MG63 (cell line): ENCODE measurements at regions not wholly inside any gene's neighbourhood (a gene's known extent, or its start where the extent isn't known, plus 50 kb on each side); places are given as distances from the start of the nearest gene placed in this dataset.
"Not testable (repeated sequence)": the region's sequence is repeated elsewhere in the genome, so short reads cannot be mapped to it uniquely, and the experiment has no call there.

Experiments
- DNase-seq: peaks from one replicate; pipeline ENCODE4 v3.0.0-alpha.2; 2020
- H3K27me3 ChIP-seq: fragments of 250-450 bp; sonication (Bioruptor Pico); 2 replicates; pipeline ENCODE4 v1.5.1; 2020; ENCODE audit warnings: mild to moderate bottlenecking, moderate library complexity
- H3K36me3 ChIP-seq: fragments of 250-450 bp; sonication (Bioruptor Pico); 2 replicates; pipeline ENCODE4 v1.5.1; 2020; ENCODE audit warnings: mild to moderate bottlenecking, moderate library complexity
- H3K4me3 ChIP-seq: fragments of 250-450 bp; sonication (Bioruptor Pico); 2 replicates; pipeline ENCODE4 v1.5.1; 2020; ENCODE audit warnings: mild to moderate bottlenecking, moderate library complexity
- H3K9me3 ChIP-seq: fragments of 250-450 bp; sonication (Bioruptor Pico); 2 replicates; pipeline ENCODE4 v1.5.1; 2020; ENCODE audit warnings: mild to moderate bottlenecking, moderate library complexity

GRCh38 chr4:27111627-27112026 lies 251.0 kb downstream of the STIM2 start:
- Histone ChIP-seq H3K4me3 (no peak overlapping the region), H3K36me3 (no peaks in the 10 kb centered on the region), H3K9me3 (no peaks in the 10 kb centered on the region), H3K27me3 (no peaks in the 10 kb centered on the region)
- DNase-seq = no peak

- H3K27me3 ChIP-seq = no peaks in the 10 kb centered on the region
- DNase-seq = no peak
- H3K36me3 ChIP-seq = no peaks in the 10 kb centered on the region
- no peaks in the 10 kb centered on the region for H3K9me3 ChIP-seq
- no peak overlapping the region for H3K4me3 ChIP-seq
Observed at GRCh38 chr4:27112587-27112986, 251.9 kb downstream of the STIM2 start.

GRCh38 chr4:27115221-27115620 lies 254.6 kb downstream of the STIM2 start:
- no peak for DNase-seq
- no peak overlapping the region for H3K4me3 ChIP-seq
- no peaks in the 10 kb centered on the region for H3K9me3 ChIP-seq
- H3K27me3 ChIP-seq = no peaks in the 10 kb centered on the region
- no peaks in the 10 kb centered on the region for H3K36me3 ChIP-seq

GRCh38 chr4:27117453-27117852 lies 256.8 kb downstream of the STIM2 start:
- no peak for DNase-seq
- Histone ChIP-seq H3K27me3 (no peaks in the 10 kb centered on the region), H3K9me3 (no peaks in the 10 kb centered on the region), H3K36me3 (no peaks in the 10 kb centered on the region), H3K4me3 (no peak overlapping the region)

GRCh38 chr4:27119239-27119638 lies 258.6 kb downstream of the STIM2 start:
- no peaks in the 10 kb centered on the region for H3K9me3 ChIP-seq
- no peaks in the 10 kb centered on the region for H3K27me3 ChIP-seq
- no peak overlapping the region for H3K4me3 ChIP-seq
- DNase-seq = no peak
- no peaks in the 10 kb centered on the region for H3K36me3 ChIP-seq

- H3K9me3 ChIP-seq = no peaks in the 10 kb centered on the region
- H3K36me3 ChIP-seq = no peaks in the 10 kb centered on the region
- no peaks in the 10 kb centered on the region for H3K27me3 ChIP-seq
- H3K4me3 ChIP-seq = no peak overlapping the region
- no peak for DNase-seq
Observed at GRCh38 chr4:27121830-27122229, 261.2 kb downstream of the STIM2 start.

GRCh38 chr4:27123123-27123768 lies 262.6 kb downstream of the STIM2 start:
- DNase-seq = no peak
- H3K9me3 ChIP-seq = no peaks in the 10 kb centered on the region
- H3K4me3 ChIP-seq = no peak overlapping the region
- H3K36me3 ChIP-seq = no peaks in the 10 kb centered on the region
- no peaks in the 10 kb centered on the region for H3K27me3 ChIP-seq

- DNase-seq = no peak
- H3K36me3 ChIP-seq = no peaks in the 10 kb centered on the region
- no peaks in the 10 kb centered on the region for H3K9me3 ChIP-seq
- no peak overlapping the region for H3K4me3 ChIP-seq
- no peaks in the 10 kb centered on the region for H3K27me3 ChIP-seq
Observed at GRCh38 chr4:27123769-27124124, 263.1 kb downstream of the STIM2 start.

- not testable (repeated sequence) for H3K4me3 ChIP-seq, H3K27me3 ChIP-seq, H3K9me3 ChIP-seq, DNase-seq, H3K36me3 ChIP-seq
Observed at GRCh38 chr4:27126895-27127294, 266.3 kb downstream of the STIM2 start.

GRCh38 chr4:27128443-27128842 lies 267.8 kb downstream of the STIM2 start:
- H3K27me3 ChIP-seq = no peaks in the 10 kb centered on the region
- H3K36me3 ChIP-seq = no peaks in the 10 kb centered on the region
- no peak overlapping the region for H3K4me3 ChIP-seq
- H3K9me3 ChIP-seq = no peaks in the 10 kb centered on the region
- DNase-seq = no peak

GRCh38 chr4:27129871-27130366 lies 269.3 kb downstream of the STIM2 start:
- no peak overlapping the region for H3K4me3 ChIP-seq
- no peaks in the 10 kb centered on the region for H3K36me3 ChIP-seq
- no peaks in the 10 kb centered on the region for H3K27me3 ChIP-seq
- no peak for DNase-seq
- no peaks in the 10 kb centered on the region for H3K9me3 ChIP-seq

GRCh38 chr4:27132497-27132896 lies 271.9 kb downstream of the STIM2 start:
- DNase-seq = no peak
- no peak overlapping the region for H3K4me3 ChIP-seq
- no peaks in the 10 kb centered on the region for H3K9me3 ChIP-seq
- no peaks in the 10 kb centered on the region for H3K36me3 ChIP-seq
- no peaks in the 10 kb centered on the region for H3K27me3 ChIP-seq

GRCh38 chr4:27140486-27140885 lies 279.8 kb downstream of the STIM2 start:
- DNase-seq = no peak
- H3K4me3 ChIP-seq = no peak overlapping the region
- no peaks in the 10 kb centered on the region for H3K27me3 ChIP-seq
- H3K36me3 ChIP-seq = no peaks in the 10 kb centered on the region
- H3K9me3 ChIP-seq = no peaks in the 10 kb centered on the region

GRCh38 chr4:27141530-27141929 lies 280.9 kb downstream of the STIM2 start:
- no peaks in the 10 kb centered on the region for H3K9me3 ChIP-seq
- H3K36me3 ChIP-seq = no peaks in the 10 kb centered on the region
- DNase-seq = no peak
- no peaks in the 10 kb centered on the region for H3K27me3 ChIP-seq
- H3K4me3 ChIP-seq = no peak overlapping the region

- H3K9me3 ChIP-seq = no peaks in the 10 kb centered on the region
- no peak overlapping the region for H3K4me3 ChIP-seq
Observed at GRCh38 chr4:27142841-27143240, 282.2 kb downstream of the STIM2 start.

GRCh38 chr4:27145597-27145996 lies 285.0 kb downstream of the STIM2 start:
- Histone ChIP-seq H3K4me3 (no peak overlapping the region), H3K27me3 (no peaks in the 10 kb centered on the region), H3K36me3 (no peaks in the 10 kb centered on the region), H3K9me3 (no peaks in the 10 kb centered on the region)
- no peak for DNase-seq

More at GRCh38 chr4:27142841-27143240, 282.2 kb downstream of the STIM2 start:
- Histone ChIP-seq H3K27me3 (no peaks in the 10 kb centered on the region), H3K36me3 (no peaks in the 10 kb centered on the region)
- DNase-seq = no peak

GRCh38 chr4:27148211-27148895 lies 287.7 kb downstream of the STIM2 start:
- H3K4me3 ChIP-seq = no peak overlapping the region
- H3K27me3 ChIP-seq = no peaks in the 10 kb centered on the region
- H3K36me3 ChIP-seq = no peaks in the 10 kb centered on the region
- no peak for DNase-seq
- no peaks in the 10 kb centered on the region for H3K9me3 ChIP-seq

GRCh38 chr4:27149541-27150212 lies 289.0 kb downstream of the STIM2 start:
- Histone ChIP-seq H3K27me3 (no peaks in the 10 kb centered on the region), H3K4me3 (no peak overlapping the region), H3K36me3 (no peaks in the 10 kb centered on the region), H3K9me3 (no peaks in the 10 kb centered on the region)
- no peak for DNase-seq
